IPS-18c (cell line): ENCODE measurements at regions not wholly inside any gene's neighbourhood (a gene's known extent, or its start where the extent isn't known, plus 50 kb on each side); places are given as distances from the start of the nearest gene placed in this dataset.
"Not testable (repeated sequence)": the region's sequence is repeated elsewhere in the genome, so short reads cannot be mapped to it uniquely, and the experiment has no call there.

Experiments
- H3K4me3 ChIP-seq: 2 replicates; pipeline ENCODE4 v1.7.0; 2013; ENCODE audit warnings: low read depth, mild to moderate bottlenecking, low read length, moderate library complexity; ENCODE audit not compliant: insufficient read depth
- H3K9me3 ChIP-seq: one replicate; pipeline ENCODE4 v1.6.1; 2013; ENCODE audit warnings: mild to moderate bottlenecking, low read length, moderate library complexity; ENCODE audit not compliant: control insufficient read depth, insufficient read depth

- Histone ChIP-seq H3K9me3 (no peaks in the 10 kb centered on the region), H3K4me3 (no peak overlapping the region)
These were observed 76.5 kb upstream of the DHRS4 start for GRCh38 chr14:23877111-23877510.

GRCh38 chr14:23877538-23878180 lies 75.9 kb upstream of the DHRS4 start:
- Histone ChIP-seq H3K9me3 (no peaks in the 10 kb centered on the region), H3K4me3 (no peak overlapping the region)

GRCh38 chr14:23881282-23881681 lies 72.3 kb upstream of the DHRS4 start:
- Histone ChIP-seq H3K9me3 (no peaks in the 10 kb centered on the region), H3K4me3 (no peak overlapping the region)

- H3K4me3 ChIP-seq: no peak overlapping the region
These were observed 69.7 kb upstream of the DHRS4 start for GRCh38 chr14:23883684-23884540.

GRCh38 chr14:23884541-23884904 lies 69.0 kb upstream of the DHRS4 start:
- no peaks in the 10 kb centered on the region for H3K9me3 ChIP-seq
- no peak overlapping the region for H3K4me3 ChIP-seq

More at GRCh38 chr14:23883684-23884540, 69.7 kb upstream of the DHRS4 start:
- no peaks in the 10 kb centered on the region for H3K9me3 ChIP-seq

GRCh38 chr14:23887536-23887935 lies 66.0 kb upstream of the DHRS4 start:
- Histone ChIP-seq H3K9me3 (no peaks in the 10 kb centered on the region), H3K4me3 (no peak overlapping the region)

DNA sequence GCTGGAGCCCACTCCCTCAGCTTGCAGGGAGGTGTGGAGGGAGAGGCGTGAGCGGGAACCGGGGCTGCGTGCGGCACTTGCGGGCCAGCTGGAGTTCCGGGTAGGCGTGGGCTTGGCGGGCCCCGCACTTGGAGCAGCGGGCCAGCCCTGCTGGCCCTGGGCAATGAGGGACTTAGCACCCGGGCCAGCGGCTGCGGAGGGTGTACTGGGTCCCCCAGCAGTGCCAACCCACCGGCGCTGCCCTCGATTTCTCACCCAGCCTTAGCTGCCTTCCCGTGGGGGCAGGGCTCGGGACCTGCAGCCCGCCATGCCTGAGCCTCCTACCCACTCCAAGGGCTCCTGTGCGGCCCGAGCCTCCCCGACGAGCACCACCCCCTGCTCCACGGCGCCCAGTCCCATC lies 61.9 kb upstream of the DHRS4 start:
- not testable (repeated sequence) for H3K4me3 ChIP-seq, H3K9me3 ChIP-seq

DNA sequence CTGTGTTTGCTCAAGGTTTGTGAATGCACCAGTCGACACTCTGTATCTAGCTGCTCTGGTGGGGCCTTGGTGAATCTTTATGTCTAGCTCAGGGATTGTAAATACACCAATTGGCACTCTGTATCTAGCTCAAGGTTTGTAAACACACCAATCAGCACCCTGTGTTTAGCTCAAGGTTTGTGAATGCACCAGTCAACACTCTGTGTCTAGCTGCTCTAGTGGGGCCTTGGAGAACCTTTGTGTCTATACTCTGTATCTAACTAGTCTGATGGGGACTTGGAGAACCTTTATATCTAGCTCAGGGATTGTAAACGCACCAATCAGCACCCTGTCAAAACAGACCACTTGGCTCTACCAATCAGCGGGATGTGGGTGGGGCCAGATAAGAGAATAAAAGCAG lies 61.3 kb upstream of the DHRS4 start:
- H3K4me3 ChIP-seq, H3K9me3 ChIP-seq: not testable (repeated sequence)

GRCh38 chr14:23894362-23895052 lies 59.1 kb upstream of the DHRS4 start:
- H3K4me3 ChIP-seq: no peak overlapping the region
- peaks cover 3% of the 10 kb centered on the region for H3K9me3 ChIP-seq

DNA sequence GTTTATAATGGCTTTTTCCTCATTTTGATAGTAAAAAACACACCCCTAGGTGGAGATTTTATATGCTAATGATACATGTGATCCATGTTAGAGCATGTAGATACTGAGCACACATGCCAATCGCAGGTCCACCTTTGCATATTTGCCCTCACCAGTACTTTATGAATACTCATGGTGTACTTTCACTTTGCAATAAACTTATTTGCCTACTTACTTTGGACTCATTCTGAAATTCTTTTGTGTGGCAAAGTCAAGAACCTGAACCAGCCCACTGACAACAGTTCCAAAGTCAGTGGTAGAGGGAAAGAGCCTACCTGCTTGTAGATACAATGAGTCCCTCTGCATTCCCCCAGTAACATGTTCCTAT lies 58.5 kb upstream of the DHRS4 start:
- H3K9me3 ChIP-seq: peaks cover 3% of the 10 kb centered on the region
- H3K4me3 ChIP-seq: no peak overlapping the region

DNA sequence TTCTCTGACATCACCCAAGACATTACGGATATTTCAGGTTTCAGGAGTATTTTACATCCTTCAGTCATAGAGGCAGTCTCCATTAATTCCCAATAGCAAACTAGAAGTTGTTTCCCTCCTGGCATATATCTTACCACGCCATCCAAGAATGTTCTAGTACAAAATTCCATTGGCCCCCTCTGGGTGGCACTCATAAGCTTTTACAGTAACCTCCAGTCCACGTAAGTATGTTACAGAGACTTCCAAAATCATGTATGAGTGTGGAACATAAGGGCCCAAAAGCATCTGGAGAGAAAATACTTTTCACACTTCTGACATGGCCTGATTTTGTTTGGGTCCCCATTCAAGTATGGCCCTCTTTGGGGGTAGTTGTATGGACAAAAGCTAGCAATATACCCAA lies 58.1 kb upstream of the DHRS4 start:
- no peak overlapping the region for H3K4me3 ChIP-seq
- peaks cover 3% of the 10 kb centered on the region for H3K9me3 ChIP-seq

GRCh38 chr14:23896609-23897153 lies 56.9 kb upstream of the DHRS4 start:
- Histone ChIP-seq H3K9me3 (peaks cover 3% of the 10 kb centered on the region), H3K4me3 (no peak overlapping the region)

GRCh38 chr14:23897291-23897690 lies 56.3 kb upstream of the DHRS4 start:
- not testable (repeated sequence) for H3K9me3 ChIP-seq, H3K4me3 ChIP-seq

GRCh38 chr14:23898359-23898758 lies 55.2 kb upstream of the DHRS4 start:
- H3K9me3 ChIP-seq, H3K4me3 ChIP-seq: not testable (repeated sequence)

GRCh38 chr14:23899788-23900187 lies 53.8 kb upstream of the DHRS4 start:
- Histone ChIP-seq H3K4me3 (no peak overlapping the region), H3K9me3 (peaks cover 3% of the 10 kb centered on the region)

- H3K4me3 ChIP-seq: no peak overlapping the region
- H3K9me3 ChIP-seq: peaks cover 3% of the 10 kb centered on the region
These were observed 50.1 kb upstream of the DHRS4 start for GRCh38 chr14:23903442-23903841.
